GM23248 (cell line): ENCODE measurements at regions not wholly inside any gene's neighbourhood (a gene's known extent, or its start where the extent isn't known, plus 50 kb on each side); places are given as distances from the start of the nearest gene placed in this dataset.

Experiments
- EZH2 ChIP-seq: fragments of 200-600 bp; sonication (generic); IDR thresholded peaks from 2 replicates; pipeline ENCODE4 v1.6.1; 2018; ENCODE audit warnings: antibody characterized with exemption, mild to moderate bottlenecking; ENCODE audit not compliant: insufficient read depth, poor library complexity, severe bottlenecking
- EZH2phosphoT487 ChIP-seq: fragments of 200-600 bp; sonication (generic); IDR thresholded peaks from 2 replicates; pipeline ENCODE4 v1.6.1; 2018; ENCODE audit warnings: antibody characterized with exemption, moderate library complexity, mild to moderate bottlenecking, low read depth; ENCODE audit not compliant: insufficient read depth

- TF ChIP-seq EZH2 (no peak), EZH2phosphoT487 (no peak)
Measured at GRCh38 chr1:232244426-232244825, 385.5 kb downstream of the SIPA1L2 start.
